Skeletal muscle satellite cell (primary cell): ENCODE measurements at regions not wholly inside any gene's neighbourhood (a gene's known extent, or its start where the extent isn't known, plus 50 kb on each side); places are given as distances from the start of the nearest gene placed in this dataset.

Experiments used
- H3K27me3 ChIP-seq: 2 replicates; pipeline ENCODE4 v1.7.0; 2013; ENCODE audit warnings: low read length; ENCODE audit not compliant: control insufficient read depth, insufficient read depth
- H3K36me3 ChIP-seq: 2 replicates; pipeline ENCODE4 v1.7.0; 2013; ENCODE audit warnings: mild to moderate bottlenecking, control low read depth, low read length; ENCODE audit not compliant: insufficient read depth
- H3K4me1 ChIP-seq: 2 replicates; pipeline ENCODE4 v1.7.0; 2013; ENCODE audit warnings: low read length; ENCODE audit not compliant: control insufficient read depth, insufficient read depth
- H3K4me2 ChIP-seq: 2 replicates; pipeline ENCODE4 v1.7.0; 2013; ENCODE audit warnings: mild to moderate bottlenecking, low read length
- H3K4me3 ChIP-seq: 2 replicates; pipeline ENCODE4 v1.7.0; 2013; ENCODE audit warnings: low read length
- H3K9ac ChIP-seq: 2 replicates; pipeline ENCODE4 v1.7.0; 2013; ENCODE audit warnings: mild to moderate bottlenecking, low read depth, low read length, moderate library complexity
- H3K9me3 ChIP-seq: replicated peaks from 2 replicates; pipeline ENCODE4 v1.7.0; 2013; ENCODE audit warnings: mild to moderate bottlenecking, control low read depth, low read length
- small RNA-seq: library from RNA; depleted of rRNA; stranded (forward); fragments of <200 nt; gene quantifications from one replicate; pipeline ENCODE3, GENCODE V24; 2012

GRCh38 chr10:105328503-105329133 is 687.5 kb downstream of the SORCS3 start:
- no peaks in the 10 kb centered on the region for H3K27me3 ChIP-seq
- peaks cover 3% of the 10 kb centered on the region for H3K9me3 ChIP-seq
- H3K9ac ChIP-seq = no peak overlapping the region
- H3K4me3 ChIP-seq = no peak overlapping the region
- no peaks in the 10 kb centered on the region for H3K36me3 ChIP-seq
- no peak overlapping the region for H3K4me2 ChIP-seq
- no peaks in the 10 kb centered on the region for H3K4me1 ChIP-seq

Small RNAs in the stretch of these regions (small RNA-seq; reads per million reads assigned to genes)
- 0.63 reads per million for gene RNU6-463P
